Hematopoietic multipotent progenitor cell treated with erythropoietin and hydrocortisone succinate and interleukin-3 and kit ligand, for 8 days (in vitro differentiated cells): ENCODE measurements at regions not wholly inside any gene's neighbourhood (a gene's known extent, or its start where the extent isn't known, plus 50 kb on each side); places are given as distances from the start of the nearest gene placed in this dataset.

Experiments used
- DNase-seq: peaks from one replicate; pipeline ENCODE4 v3.0.0-alpha.2; 2015

GRCh38 chr4:182062936-182063335, 180.3 kb upstream of the TENM3 start:
- no peak for DNase-seq

GRCh38 chr4:182063651-182064050, 179.6 kb upstream of the TENM3 start:
- DNase-seq, result no peak

- no peak for DNase-seq
Measured at GRCh38 chr4:182065255-182065654, 177.9 kb upstream of the TENM3 start.

- no peak for DNase-seq
Measured at GRCh38 chr4:182066037-182066436, 177.2 kb upstream of the TENM3 start.

- DNase-seq, result no peak
Measured at GRCh38 chr4:182067828-182068227, 175.4 kb upstream of the TENM3 start.

GRCh38 chr4:182068920-182069319, 174.3 kb upstream of the TENM3 start:
- no peak for DNase-seq

GRCh38 chr4:182073278-182073677, 169.9 kb upstream of the TENM3 start:
- no peak for DNase-seq

- no peak for DNase-seq
Measured at GRCh38 chr4:182074139-182074538, 169.1 kb upstream of the TENM3 start.

- DNase-seq, result no peak
Measured at GRCh38 chr4:182074810-182075209, 168.4 kb upstream of the TENM3 start.

GRCh38 chr4:182082910-182083309, 160.3 kb upstream of the TENM3 start:
- no peak for DNase-seq

GRCh38 chr4:182083671-182084410, 159.4 kb upstream of the TENM3 start:
- no peak for DNase-seq

GRCh38 chr4:182085051-182085480, 158.1 kb upstream of the TENM3 start:
- no peak for DNase-seq

GRCh38 chr4:182089326-182089725, 153.9 kb upstream of the TENM3 start:
- DNase-seq, result no peak

GRCh38 chr4:182090186-182090585, 153.0 kb upstream of the TENM3 start:
- no peak for DNase-seq

GRCh38 chr4:182091128-182091527, 152.1 kb upstream of the TENM3 start:
- no peak for DNase-seq

GRCh38 chr4:182093431-182093831, 149.8 kb upstream of the TENM3 start:
- DNase-seq, result no peak

GRCh38 chr4:182093935-182094334, 149.3 kb upstream of the TENM3 start:
- no peak for DNase-seq

GRCh38 chr4:182101618-182102017, 141.6 kb upstream of the TENM3 start:
- no peak for DNase-seq

GRCh38 chr4:182102576-182102975, 140.6 kb upstream of the TENM3 start:
- DNase-seq, result no peak

GRCh38 chr4:182103614-182104319, 139.4 kb upstream of the TENM3 start:
- no peak for DNase-seq

- DNase-seq, result no peak
Measured at GRCh38 chr4:182105416-182105815, 137.8 kb upstream of the TENM3 start.

GRCh38 chr4:182107931-182108330, 135.3 kb upstream of the TENM3 start:
- DNase-seq, result no peak

GRCh38 chr4:182111586-182111985, 131.6 kb upstream of the TENM3 start:
- no peak for DNase-seq

GRCh38 chr4:182113779-182114178, 129.4 kb upstream of the TENM3 start:
- DNase-seq, result no peak

- no peak for DNase-seq
Measured at GRCh38 chr4:182124359-182124758, 118.8 kb upstream of the TENM3 start.
